GM21737 (cell line): ENCODE measurements at regions not wholly inside any gene's neighbourhood (a gene's known extent, or its start where the extent isn't known, plus 50 kb on each side); places are given as distances from the start of the nearest gene placed in this dataset.
"Not testable (repeated sequence)": the region's sequence is repeated elsewhere in the genome, so short reads cannot be mapped to it uniquely, and the experiment has no call there.

ENCODE experiments used
- ATAC-seq: cut with Tn5 transposase; IDR thresholded peaks from one replicate; pipeline ENCODE4 v1.9.1; 2021; ENCODE audit warnings: mild to moderate bottlenecking, moderate library complexity; ENCODE audit not compliant: unreplicated experiment

GRCh38 chr2:14827226-14828023 lies 194.9 kb downstream of the LRATD1 start:
- no peak for ATAC-seq

DNA sequence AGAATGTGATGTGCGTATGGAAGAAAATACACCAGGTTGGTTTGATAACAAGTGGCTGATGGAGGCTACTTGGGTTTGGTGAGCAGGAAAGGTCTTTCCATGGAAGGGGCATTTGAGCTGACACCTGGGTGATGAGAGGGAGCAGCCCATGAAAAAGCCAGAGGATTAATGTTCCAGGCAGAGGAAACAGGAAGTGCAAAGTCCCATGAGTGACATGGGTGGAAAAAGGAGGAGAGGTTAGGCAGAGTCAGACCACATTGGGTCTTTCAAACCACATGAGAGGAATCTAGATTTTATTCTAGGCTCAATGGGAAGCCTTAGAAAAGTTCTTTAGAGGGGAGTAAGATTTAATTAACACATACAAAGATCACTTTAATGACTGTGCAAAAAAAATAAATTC lies 195.7 kb downstream of the LRATD1 start:
- ATAC-seq = no peak

DNA sequence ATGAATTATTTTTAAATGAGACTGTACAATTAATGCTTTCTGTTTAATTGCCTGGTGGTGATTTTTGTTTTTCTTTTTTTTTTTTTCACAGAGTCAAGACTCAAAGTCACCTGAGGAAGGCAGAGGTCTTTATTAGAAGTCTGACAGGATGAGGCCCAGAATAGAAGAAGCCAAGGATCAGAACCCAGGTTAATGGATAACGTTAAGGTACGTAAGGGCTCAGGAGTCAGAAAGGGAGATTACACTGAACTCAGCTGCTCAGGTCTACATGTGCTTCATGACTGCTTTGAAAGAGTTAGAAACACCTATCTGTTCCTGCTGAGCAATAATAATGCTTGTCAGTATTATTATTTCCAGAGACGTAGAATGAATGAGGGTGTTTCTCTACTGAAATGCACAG lies 196.5 kb downstream of the LRATD1 start:
- no peak for ATAC-seq

- no peak for ATAC-seq
Observed at GRCh38 chr2:14831458-14831857, 198.9 kb downstream of the LRATD1 start.

DNA sequence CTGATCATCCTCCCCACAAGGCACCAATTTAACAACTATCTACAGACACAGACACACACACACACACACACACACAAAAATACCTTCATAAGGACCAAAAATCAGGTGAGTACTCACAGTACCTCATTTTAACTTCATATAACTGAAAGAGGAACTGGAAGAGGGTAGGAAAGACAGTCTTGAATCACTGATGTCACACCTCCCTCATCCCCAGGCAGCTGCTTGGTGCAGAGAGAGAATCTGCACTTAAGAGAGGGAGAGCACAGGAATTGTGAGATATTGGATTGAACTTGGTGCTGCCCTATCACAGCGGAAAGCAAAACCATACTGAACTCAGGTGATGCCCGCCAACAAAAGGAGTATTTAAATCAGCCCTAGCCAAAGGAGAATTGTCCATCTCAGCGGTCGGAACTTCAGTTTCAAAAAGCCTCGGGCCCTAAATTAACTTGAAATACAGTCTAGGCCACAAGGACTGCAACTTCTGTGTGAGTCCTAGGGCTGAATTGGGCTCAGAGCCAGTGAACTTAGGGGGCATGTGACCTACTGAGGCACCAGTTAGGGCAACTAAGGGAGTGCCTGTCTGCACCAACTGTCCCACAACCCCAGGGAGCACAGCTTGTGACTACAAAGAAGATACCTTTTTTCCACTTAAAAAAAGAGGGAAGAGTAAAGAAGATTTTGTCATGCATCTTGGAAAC lies 211.1 kb downstream of the LRATD1 start:
- ATAC-seq = no peak

DNA sequence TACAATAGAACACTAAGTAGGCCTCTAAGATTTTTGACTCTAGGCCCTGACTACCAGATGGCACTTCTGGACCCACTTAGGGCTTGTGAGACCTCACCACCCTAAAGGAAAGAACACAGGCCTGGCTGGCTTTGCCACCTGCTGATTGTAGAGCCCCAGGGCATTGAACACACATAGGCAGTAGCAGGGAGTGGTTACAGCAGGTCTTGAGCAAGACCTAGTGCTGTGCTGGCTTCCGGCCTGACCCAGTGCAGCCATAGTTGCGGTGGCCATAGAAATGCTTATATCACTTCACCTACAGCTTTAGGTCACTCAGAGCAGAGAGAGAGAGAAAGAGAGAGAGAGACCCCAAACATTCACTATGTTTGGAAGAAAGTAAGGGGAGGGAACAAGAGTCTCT lies 223.2 kb downstream of the LRATD1 start:
- no peak for ATAC-seq

- no peak for ATAC-seq
Observed at GRCh38 chr2:14861181-14861580, 228.7 kb downstream of the LRATD1 start.

- no peak for ATAC-seq
Observed at GRCh38 chr2:14866736-14867352, 234.3 kb downstream of the LRATD1 start.

DNA sequence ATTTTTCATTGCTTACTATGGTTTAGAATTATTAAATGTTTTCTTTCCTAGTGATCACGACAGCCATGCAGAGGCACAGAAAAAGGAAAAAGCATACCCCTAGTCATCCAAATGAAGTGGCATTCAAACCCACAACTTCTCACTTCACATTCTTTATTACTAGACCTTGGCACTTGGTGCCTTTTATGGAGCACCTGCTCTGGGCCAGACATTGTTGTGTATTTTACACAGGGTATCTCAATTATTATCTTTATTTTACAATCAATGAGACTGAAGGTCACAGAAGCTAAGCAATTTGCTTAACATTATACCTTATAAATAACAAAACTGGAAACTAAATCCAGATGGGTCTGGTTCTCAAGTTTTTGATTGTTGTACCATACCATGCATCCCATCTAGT lies 235.3 kb downstream of the LRATD1 start:
- no peak for ATAC-seq

DNA sequence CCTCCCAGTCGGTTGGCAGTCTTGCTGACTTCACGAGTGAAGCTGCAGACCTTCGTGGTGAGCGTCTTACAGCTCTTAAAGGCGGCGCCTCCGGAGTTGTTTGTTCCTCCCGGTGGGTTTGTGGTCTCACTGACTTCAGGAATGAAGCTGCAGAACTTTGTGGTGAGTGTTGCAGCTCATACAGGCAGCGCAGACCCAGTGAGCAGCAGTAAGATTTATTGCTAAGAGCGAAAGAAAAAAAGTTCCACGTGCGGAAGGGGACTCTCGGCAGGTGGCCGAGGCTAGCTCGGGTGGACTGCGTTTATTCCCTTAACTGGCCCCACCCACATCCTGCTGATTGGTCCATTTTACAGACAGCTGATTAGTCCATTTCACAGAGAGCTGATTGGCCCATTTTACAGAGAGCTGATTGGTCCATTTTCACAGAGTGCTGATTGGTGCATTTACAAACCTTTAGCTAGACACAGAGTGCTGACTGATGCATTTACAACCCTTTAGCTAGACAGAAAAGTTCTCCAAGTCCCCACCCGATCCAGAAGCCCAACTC lies 240.3 kb downstream of the LRATD1 start:
- ATAC-seq = no peak

DNA sequence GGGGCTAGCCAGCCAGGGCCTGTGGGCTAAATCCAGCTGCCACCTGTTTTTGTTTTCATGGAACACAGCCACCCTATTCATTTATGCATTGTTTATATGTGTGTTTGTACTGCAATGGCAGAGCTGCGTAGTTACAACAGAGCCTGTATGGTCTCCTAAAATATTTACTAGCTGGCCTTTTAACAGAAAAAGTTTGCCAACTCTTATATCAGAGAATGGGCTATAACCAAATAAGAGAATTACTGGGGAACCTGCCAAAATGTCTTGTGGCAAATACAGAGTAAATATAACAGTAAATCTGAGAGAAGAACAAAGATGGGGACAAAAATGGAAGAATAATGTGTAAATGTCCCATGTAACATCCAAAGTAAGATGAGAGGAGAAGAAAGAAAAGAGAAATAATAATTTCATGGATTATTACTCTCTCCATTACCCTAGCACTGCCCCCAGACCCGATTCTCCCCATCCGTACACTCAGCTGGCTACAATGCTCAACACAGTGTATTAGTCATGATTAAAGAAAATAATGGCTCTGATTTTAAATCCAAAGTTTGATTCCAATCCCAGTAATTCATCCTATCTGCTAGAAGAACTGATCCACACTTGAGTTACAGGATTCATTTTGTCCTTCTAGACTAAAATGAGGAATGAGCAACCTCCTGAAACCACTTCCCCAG lies 249.3 kb downstream of the LRATD1 start:
- no peak for ATAC-seq

DNA sequence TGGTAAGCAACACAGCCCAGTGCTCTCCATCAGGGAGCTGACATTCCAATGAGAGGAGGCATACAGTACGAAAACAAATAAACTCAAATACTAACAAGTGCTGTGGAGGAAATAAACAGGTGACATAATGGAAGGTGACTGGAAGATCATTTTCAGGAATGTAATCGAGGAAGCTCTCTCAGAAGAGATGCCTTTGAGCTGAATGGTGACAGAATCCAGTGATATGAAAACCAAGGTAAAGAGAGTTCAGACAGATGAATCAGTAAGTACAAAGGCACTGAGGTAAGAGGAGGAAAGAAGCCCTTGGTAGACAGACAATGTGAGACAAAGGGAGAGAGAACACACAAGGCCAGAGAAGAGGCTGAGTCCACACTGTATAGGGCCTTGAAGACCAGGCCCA lies 252.1 kb downstream of the LRATD1 start:
- ATAC-seq = no peak

DNA sequence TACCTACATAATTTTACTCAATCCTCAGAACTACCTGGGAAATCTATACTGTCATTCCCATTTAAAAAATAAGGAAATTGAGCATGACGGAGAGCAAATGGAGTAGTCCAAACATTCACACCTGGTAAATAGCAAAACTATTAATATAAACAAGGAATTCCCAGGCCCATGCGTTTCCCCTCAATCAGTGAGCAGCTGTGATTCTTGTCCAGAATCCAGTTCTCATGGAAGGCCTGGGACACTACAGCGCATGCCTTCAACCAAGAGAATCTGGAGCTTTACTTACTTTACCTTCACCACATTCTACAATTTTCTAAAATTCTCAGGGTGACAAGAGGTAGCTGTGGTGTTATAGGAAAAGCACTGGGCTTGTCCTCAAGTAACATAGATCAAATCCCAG lies 259.0 kb downstream of the LRATD1 start:
- no peak for ATAC-seq

- no peak for ATAC-seq
Observed at GRCh38 chr2:14896330-14897030, 264.0 kb downstream of the LRATD1 start.

- no peak for ATAC-seq
Observed at GRCh38 chr2:14899621-14900414, 267.3 kb downstream of the LRATD1 start.

DNA sequence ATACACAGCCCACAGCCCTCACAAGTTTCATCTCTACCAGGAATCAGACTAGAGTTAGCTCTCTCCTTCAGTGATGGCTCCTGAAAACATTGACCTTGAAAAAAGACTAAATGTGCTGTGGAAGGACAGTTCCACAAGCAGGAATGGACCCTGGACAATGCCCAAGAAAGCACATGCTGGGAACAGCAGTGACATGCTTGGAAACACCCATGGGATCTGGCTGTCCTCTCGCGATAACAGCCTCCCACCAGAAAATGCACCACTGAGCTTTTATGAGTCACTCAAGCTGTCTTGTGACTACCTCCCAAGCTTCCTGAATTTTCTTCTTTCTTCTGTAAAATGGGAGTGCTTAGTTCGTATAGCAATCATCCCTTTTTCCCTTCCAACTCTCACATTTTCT lies 269.2 kb downstream of the LRATD1 start:
- ATAC-seq = no peak

DNA sequence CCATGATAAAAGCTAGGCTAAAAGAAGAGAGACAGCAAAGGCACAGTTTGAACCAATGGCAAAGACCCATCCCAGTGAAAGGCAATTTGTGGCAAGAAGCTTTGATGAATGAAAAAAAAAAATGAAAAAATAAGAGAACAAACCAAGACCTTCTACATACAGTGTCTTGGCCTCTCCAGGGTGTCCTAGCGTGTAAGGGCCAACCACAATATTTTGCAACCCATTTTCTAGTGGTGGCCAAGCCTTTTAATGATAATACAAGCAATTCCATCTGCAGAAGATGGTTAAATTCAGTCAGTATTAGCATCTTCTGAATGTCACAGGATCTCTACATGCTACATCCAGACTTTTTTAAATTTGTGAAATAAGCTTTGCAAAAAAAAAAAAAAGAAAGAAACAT lies 270.4 kb downstream of the LRATD1 start:
- no peak for ATAC-seq

- peak; percentile 99 for ATAC-seq
Observed at GRCh38 chr2:14903709-14904374, 271.3 kb downstream of the LRATD1 start.

DNA sequence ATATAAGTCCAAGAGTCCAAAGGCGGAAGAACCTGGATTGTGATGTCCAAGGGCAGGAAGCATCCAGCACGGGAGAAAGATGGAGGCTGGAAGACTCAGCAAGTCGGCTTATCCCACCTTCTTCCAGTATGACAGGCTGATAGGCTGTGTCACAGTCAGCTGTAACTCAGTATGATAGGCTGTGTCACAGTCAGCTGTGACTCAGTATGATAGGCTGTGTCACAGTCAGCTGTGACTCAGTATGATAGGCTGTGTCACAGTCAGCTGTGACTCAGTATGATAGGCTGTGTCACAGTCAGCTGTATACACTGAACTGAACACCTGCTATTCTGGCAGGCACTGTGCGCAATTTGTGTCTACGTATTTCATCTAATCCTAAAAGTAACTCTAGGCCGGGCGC lies 271.9 kb downstream of the LRATD1 start:
- ATAC-seq = not testable (repeated sequence)
